PC-3 (cell line): ENCODE measurements at regions not wholly inside any gene's neighbourhood (a gene's known extent, or its start where the extent isn't known, plus 50 kb on each side); places are given as distances from the start of the nearest gene placed in this dataset.

Experiments
- ATAC-seq: fragments of 200-7000 bp; cut with Tn5 transposase; 2 replicates; pipeline ENCODE4 v1.9.1; 2020; ENCODE audit warnings: mild to moderate bottlenecking, moderate library complexity
- BruUV-seq: library from RNA; stranded (reverse); fragments of 400-500 nt; replicated peaks from 2 replicates; lab custom pipeline; 2021; lab: Mats Ljungman, UMichigan
- CTCF ChIA-PET: fragments of 300-600 bp; sonication (Branson Sonifier 250); formaldehyde crosslinking; loops from one replicate; lab custom pipeline; 2022; ENCODE audit warnings: antibody characterized with exemption; lab: Charles Lee
- POLR2A ChIA-PET: fragments of 300-600 bp; sonication (Branson Sonifier 250); formaldehyde crosslinking; loops from one replicate; lab custom pipeline; 2022; ENCODE audit warnings: antibody characterized with exemption; ENCODE audit not compliant: unreplicated experiment; lab: Charles Lee
- DNase-seq: peaks from one replicate; pipeline ENCODE4 v3.0.0-alpha.2; 2015
- H2AFZ ChIP-seq: fragments of 300-600 bp; sonication (generic); 2 replicates; pipeline ENCODE4 v1.6.0; 2016; ENCODE audit warnings: antibody characterized with exemption, low read length
- H3F3A ChIP-seq: fragments of 300-600 bp; sonication (generic); one replicate; pipeline ENCODE4 v1.6.0; 2017; ENCODE audit warnings: antibody characterized with exemption, low read length, control low read depth, mild to moderate bottlenecking; ENCODE audit not compliant: unreplicated experiment
- H3K27ac ChIP-seq: fragments of 300-600 bp; sonication (generic); 2 replicates; pipeline ENCODE4 v1.5.1; 2016; ENCODE audit warnings: mild to moderate bottlenecking, low read length
- H3K27me3 ChIP-seq: fragments of 300-600 bp; sonication (generic); 2 replicates; pipeline ENCODE4 v1.6.1; 2016; ENCODE audit warnings: low read length, mixed read lengths
- H3K36me3 ChIP-seq: fragments of 300-600 bp; sonication (generic); 2 replicates; pipeline ENCODE4 v1.6.1; 2016; ENCODE audit warnings: low read depth, mixed run types, low read length, mixed read lengths
- H3K4me1 ChIP-seq: fragments of 300-600 bp; sonication (generic); 2 replicates; pipeline ENCODE4 v1.5.1; 2016; ENCODE audit warnings: low read length; ENCODE audit not compliant: insufficient read depth
- H3K4me2 ChIP-seq: fragments of 300-600 bp; sonication (generic); 2 replicates; pipeline ENCODE4 v1.6.0; 2016; ENCODE audit warnings: low read length
- H3K4me3 ChIP-seq: fragments of 300-600 bp; sonication (generic); 2 replicates; pipeline ENCODE4 v1.5.1; 2016; ENCODE audit warnings: mild to moderate bottlenecking, low read length, mixed read lengths
- H3K79me2 ChIP-seq: fragments of 300-600 bp; sonication (generic); 2 replicates; pipeline ENCODE4 v1.6.1; 2017; ENCODE audit warnings: low read length, mixed read lengths
- H3K9ac ChIP-seq: fragments of 300-600 bp; sonication (generic); 2 replicates; pipeline ENCODE4 v1.6.0; 2016; ENCODE audit warnings: mild to moderate bottlenecking, low read length
- H3K9me2 ChIP-seq: fragments of 300-600 bp; sonication (generic); replicated peaks from 2 replicates; pipeline ENCODE4 v1.6.1; 2016; ENCODE audit warnings: mixed run types, low read length, mixed read lengths
- H3K9me3 ChIP-seq: fragments of 300-600 bp; sonication (generic); 2 replicates; pipeline ENCODE4 v1.6.1; 2016; ENCODE audit warnings: low read length, mixed read lengths
- H4K20me1 ChIP-seq: fragments of 300-600 bp; sonication (generic); 2 replicates; pipeline ENCODE4 v1.6.1; 2016; ENCODE audit warnings: low read length, mixed read lengths
- CTCF ChIP-seq: fragments of 300-600 bp; sonication (generic); conservative IDR thresholded peaks from 2 replicates; pipeline ENCODE4 v1.5.1; 2017; ENCODE audit warnings: antibody characterized with exemption, low read depth, mild to moderate bottlenecking, low read length
- EZH2 ChIP-seq: fragments of 300-600 bp; sonication (generic); IDR thresholded peaks from one replicate; pipeline ENCODE4 v1.6.1; 2017; ENCODE audit warnings: antibody characterized with exemption, mild to moderate bottlenecking, low read length; ENCODE audit not compliant: unreplicated experiment
- EZH2phosphoT487 ChIP-seq: fragments of 300-600 bp; sonication (generic); IDR thresholded peaks from 2 replicates; pipeline ENCODE4 v1.6.1; 2018; ENCODE audit warnings: mild to moderate bottlenecking, antibody characterized with exemption, low read length, borderline replicate concordance
- intact Hi-C: fragments of 100-400 bp; cut with micrococcal nuclease; formaldehyde crosslinking; loops from 2 replicates; pipeline ENCODE4 v1.9.0; 2023

GRCh38 chr20:17036541-17036940, 190.3 kb upstream of the PCSK2 start:
- Histone ChIP-seq H3K27me3 (peaks cover 28% of the 10 kb centered on the region), H3K9ac (no peak overlapping the region), H3F3A (no peaks in the 10 kb centered on the region), H3K9me2 (no peaks in the 10 kb centered on the region), H3K79me2 (no peaks in the 10 kb centered on the region), H3K4me1 (no peaks in the 10 kb centered on the region), H3K4me3 (no peak overlapping the region), H3K36me3 (no peaks in the 10 kb centered on the region), H3K4me2 (no peak overlapping the region), H3K27ac (no peak overlapping the region), H4K20me1 (no peaks in the 10 kb centered on the region), H2AFZ (no peak overlapping the region), H3K9me3 (no peaks in the 10 kb centered on the region)
- DNase-seq (no peak), ATAC-seq (no peak)
- no TSS peak for BruUV-seq
- ChIA-PET CTCF (no interaction called here), POLR2A (no interaction called here)
- intact Hi-C loops, result no loop called here
- no peak for TF ChIP-seq EZH2
- no peak for TF ChIP-seq EZH2phosphoT487
- TF ChIP-seq CTCF, result no peak

- Histone ChIP-seq H3K9me3 (no peaks in the 10 kb centered on the region), H2AFZ (no peak overlapping the region), H3K27me3 (peaks cover 56% of the 10 kb centered on the region), H4K20me1 (no peaks in the 10 kb centered on the region), H3K36me3 (no peaks in the 10 kb centered on the region), H3K4me1 (no peaks in the 10 kb centered on the region), H3K9me2 (no peaks in the 10 kb centered on the region), H3K9ac (no peak overlapping the region), H3K4me3 (no peak overlapping the region), H3F3A (no peaks in the 10 kb centered on the region), H3K4me2 (no peak overlapping the region), H3K79me2 (no peaks in the 10 kb centered on the region), H3K27ac (no peak overlapping the region)
- POLR2A ChIA-PET, result no interaction called here
- BruUV-seq, result no TSS peak
- ATAC-seq, result no peak
- DNase-seq, result no peak
- CTCF ChIA-PET, result no interaction called here
- TF ChIP-seq EZH2 (no peak), EZH2phosphoT487 (no peak), CTCF (no peak)
- intact Hi-C loops, result no loop called here
These were observed 184.7 kb upstream of the PCSK2 start for GRCh38 chr20:17042122-17042521.

- Histone ChIP-seq H3K9me2 (no peaks in the 10 kb centered on the region), H3K27me3 (peaks cover 49% of the 10 kb centered on the region), H4K20me1 (no peaks in the 10 kb centered on the region), H3K4me2 (no peak overlapping the region), H2AFZ (no peak overlapping the region), H3K27ac (no peak overlapping the region), H3K36me3 (no peaks in the 10 kb centered on the region), H3K4me1 (no peaks in the 10 kb centered on the region), H3K79me2 (no peaks in the 10 kb centered on the region), H3K9me3 (no peaks in the 10 kb centered on the region), H3K9ac (no peak overlapping the region), H3K4me3 (no peak overlapping the region), H3F3A (no peaks in the 10 kb centered on the region)
- CTCF ChIA-PET, result no interaction called here
- no peak for DNase-seq
- intact Hi-C loops, result no loop called here
- BruUV-seq, result no TSS peak
- ATAC-seq, result no peak
- POLR2A ChIA-PET, result no interaction called here
- no peak for TF ChIP-seq CTCF
- no peak for TF ChIP-seq EZH2phosphoT487
- TF ChIP-seq EZH2, result no peak
These were observed 183.5 kb upstream of the PCSK2 start for GRCh38 chr20:17043323-17043722.
